K562 (cell line): ENCODE measurements at regions not wholly inside any gene's neighbourhood (a gene's known extent, or its start where the extent isn't known, plus 50 kb on each side); places are given as distances from the start of the nearest gene placed in this dataset.

Experiments
- ATAC-seq: fragments of 200-7000 bp; cut with Tn5 transposase; 3 replicates; pipeline ENCODE4 v1.9.1; 2020; ENCODE audit warnings: moderate library complexity
- BruUV-seq: library from RNA; stranded (reverse); fragments of 400-500 nt; replicated peaks from 2 replicates; lab custom pipeline; 2021; lab: Mats Ljungman, UMichigan
- CTCF ChIA-PET: fragments of 300-600 bp; formaldehyde crosslinking; extraction: SDS; loops from one replicate; lab custom pipeline; 2021; ENCODE audit warnings: low intra/inter-chr PET ratio; lab: Yijun Ruan, JAX
- POLR2A ChIA-PET: fragments of 300-600, 350-650 bp; sonication (Branson Sonifier 250); formaldehyde crosslinking; extraction: SDS; loops from one replicate; lab custom pipeline; 2021; ENCODE audit warnings: antibody characterized with exemption, inconsistent platforms; lab: Yijun Ruan, JAX
- DNase-seq, 4 experiments: peaks; one replicate each; pipeline versions ENCODE4 v3.0.0 to v3.0.0-alpha.2; 2011 to 2018; ENCODE audit warnings: low spot score in 3 of 4, mixed read lengths in 3 of 4; ENCODE audit errors: extremely low read depth in 1 of 4
- FAIRE-seq: peaks from 2 replicates; lab custom pipeline; 2011; peaks lifted over from hg19 to GRCh38; lab: Jason Lieb, UNC
- H2AFZ ChIP-seq: 2 replicates; pipeline ENCODE4 v1.6.0; 2011; ENCODE audit warnings: low read depth, low read length, control low read depth, inconsistent platforms
- H3K27ac ChIP-seq: fragments of 200-600 bp; 3 replicates; pipeline ENCODE4 v1.8.0; 2011; ENCODE audit warnings: low read depth, mild to moderate bottlenecking, control low read depth, inconsistent platforms, low read length, moderate library complexity, mixed read lengths; ENCODE audit errors: extremely low read depth
- H3K27me3 ChIP-seq, 2 experiments: fragments of 300-600 bp in 1 of 2; 2 replicates in 1 of 2; 3 replicates in 1 of 2; pipeline versions ENCODE4 v1.6.0 to v1.8.0; 2011; ENCODE audit warnings: inconsistent platforms in 2 of 2, low read length in 2 of 2, mild to moderate bottlenecking in 1 of 2, mixed read lengths in 1 of 2, moderate library complexity in 1 of 2; ENCODE audit not compliant: control insufficient read depth in 2 of 2, insufficient read depth in 2 of 2
- H3K36me3 ChIP-seq: fragments of 300-600 bp; 3 replicates; pipeline ENCODE4 v1.8.0; 2011; ENCODE audit warnings: mild to moderate bottlenecking, low read length, inconsistent platforms; ENCODE audit not compliant: control insufficient read depth, insufficient read depth
- H3K4me1 ChIP-seq, 2 experiments: fragments of 200-600 bp in 1 of 2; replicated peaks in 1 of 2; 2 replicates in 1 of 2; 3 replicates in 1 of 2; pipeline versions ENCODE4 v1.5.1 to v1.8.0; 2011; ENCODE audit warnings: inconsistent platforms in 2 of 2, low read length in 2 of 2, mild to moderate bottlenecking in 1 of 2, mixed read lengths in 1 of 2, moderate library complexity in 1 of 2; ENCODE audit not compliant: control insufficient read depth in 2 of 2, insufficient read depth in 2 of 2
- H3K4me2 ChIP-seq: 2 replicates; pipeline ENCODE4 v1.6.1; 2011; ENCODE audit warnings: low read length, control low read depth, inconsistent platforms, mixed read lengths; ENCODE audit not compliant: insufficient read depth
- H3K4me3 ChIP-seq: fragments of 200-600 bp; sonication (generic), shearing (Covaris generic); 2 replicates; pipeline ENCODE4 v1.5.1; 2016; ENCODE audit warnings: control low read depth, inconsistent platforms
- H3K79me2 ChIP-seq: fragments of 200-600 bp; 3 replicates; pipeline ENCODE4 v1.8.0; 2011; ENCODE audit warnings: low read length, inconsistent platforms; ENCODE audit not compliant: control insufficient read depth, insufficient read depth
- H3K9ac ChIP-seq, 2 experiments: 2 replicates each; pipeline versions ENCODE4 v1.6.0 to v1.6.1; 2011; ENCODE audit warnings: low read depth in 2 of 2, low read length in 2 of 2, control low read depth in 1 of 2, inconsistent platforms in 1 of 2, mild to moderate bottlenecking in 1 of 2, mixed read lengths in 1 of 2; ENCODE audit not compliant: insufficient read depth in 1 of 2
- H3K9me1 ChIP-seq: one replicate; pipeline ENCODE4 v1.6.0; 2011; ENCODE audit warnings: inconsistent platforms, mild to moderate bottlenecking, low read length, moderate library complexity; ENCODE audit not compliant: control insufficient read depth, insufficient read depth
- H3K9me3 ChIP-seq: replicated peaks from 2 replicates; pipeline ENCODE4 v1.5.1; 2011; ENCODE audit warnings: low read depth, low read length, inconsistent platforms; ENCODE audit not compliant: control insufficient read depth, insufficient read depth
- H4K20me1 ChIP-seq: replicated peaks from 2 replicates; pipeline ENCODE4 v1.6.1; 2011; ENCODE audit warnings: low read length, inconsistent platforms, mixed read lengths; ENCODE audit not compliant: control insufficient read depth, insufficient read depth
- C11orf30 ChIP-seq: fragments of 450-650 bp; IDR thresholded peaks from 2 replicates; pipeline ENCODE4 v1.6.1; 2016; ENCODE audit warnings: low read depth, mild to moderate bottlenecking
- GATAD2A ChIP-seq: fragments of 450-650 bp; IDR thresholded peaks from 2 replicates; pipeline ENCODE4 v1.6.1; 2017
- LARP7 ChIP-seq: fragments of 450-650 bp; IDR thresholded peaks from 2 replicates; pipeline ENCODE4 v1.6.1; 2016
- MAFF ChIP-seq: IDR thresholded peaks from 2 replicates; pipeline ENCODE4 v1.6.1; 2012; ENCODE audit warnings: low read length, improper control_type of control experiment
- RREB1 ChIP-seq: fragments of 250-450 bp; sonication (Bioruptor Pico); IDR thresholded peaks from 2 replicates; pipeline ENCODE4 v1.4.0; 2020
- SMAD4 ChIP-seq: fragments of 250-450 bp; sonication (Bioruptor Pico); conservative IDR thresholded peaks from 2 replicates; pipeline ENCODE4 v1.8.0; 2021; ENCODE audit warnings: inconsistent platforms, mild to moderate bottlenecking, moderate library complexity
- TAF15 ChIP-seq: fragments of 200-400 bp; formaldehyde crosslinking; IDR thresholded peaks from 2 replicates; pipeline ENCODE4 v1.6.1; 2017; ENCODE audit warnings: mild to moderate bottlenecking, low read depth, low read length, moderate library complexity
- WGBS: fragments of 100-300 bp; shearing (Covaris generic); methylation state at CpG from one replicate; pipeline ENCODE4 v1.1.6; 2016; ENCODE audit warnings: low coverage, mixed read lengths; ENCODE audit not compliant: insufficient coverage; ENCODE audit errors: missing lambda C conversion rate; 5-methylcytosine and 5-hydroxymethylcytosine counted together
- in situ Hi-C: fragments of 300-500 bp; cut with MboI; formaldehyde crosslinking; loops from 4 replicates; pipeline ENCODE4 v1.15.0; 2018; ENCODE audit warnings: inconsistent platforms, mixed read lengths
- intact Hi-C: fragments of 100-400 bp; cut with micrococcal nuclease; formaldehyde crosslinking; loops from 2 replicates; pipeline ENCODE4 v1.14.2; 2022
- TF ChIP-seq, protein P1 (sequence below): fragments of 250-450 bp; sonication (Bioruptor Pico); IDR thresholded peaks from 2 replicates; pipeline ENCODE4 v1.8.0; 2022; ENCODE audit warnings: inconsistent platforms
- TF ChIP-seq, protein P2 (sequence below): fragments of 450-650 bp; IDR thresholded peaks from 2 replicates; pipeline ENCODE4 v1.6.1; 2016; ENCODE audit warnings: low read depth

- no TSS peak for BruUV-seq
- WGBS: 2% methylated on average over 3 of the region's 3 CpGs
- Histone ChIP-seq H3K4me1 (no peaks in the 10 kb centered on the region), H3K27me3 (no peaks in the 10 kb centered on the region), H2AFZ (no peak overlapping the region), H3K4me2 (no peak overlapping the region), H3K9me3 (no peaks in the 10 kb centered on the region), H3K9ac (no peak overlapping the region), H3K4me3 (no peak overlapping the region), H3K79me2 (no peaks in the 10 kb centered on the region), H3K9me1 (no peaks in the 10 kb centered on the region), H4K20me1 (no peaks in the 10 kb centered on the region), H3K27ac (no peak overlapping the region), H3K36me3 (no peaks in the 10 kb centered on the region)
- TF ChIP-seq GATAD2A (no peak), SMAD4 (CRISPR knock-in tag) (no peak), TAF15 (no peak), C11orf30 (no peak), RREB1 (no peak), LARP7 (no peak), MAFF (no peak)
- TF ChIP-seq, protein P1, sequence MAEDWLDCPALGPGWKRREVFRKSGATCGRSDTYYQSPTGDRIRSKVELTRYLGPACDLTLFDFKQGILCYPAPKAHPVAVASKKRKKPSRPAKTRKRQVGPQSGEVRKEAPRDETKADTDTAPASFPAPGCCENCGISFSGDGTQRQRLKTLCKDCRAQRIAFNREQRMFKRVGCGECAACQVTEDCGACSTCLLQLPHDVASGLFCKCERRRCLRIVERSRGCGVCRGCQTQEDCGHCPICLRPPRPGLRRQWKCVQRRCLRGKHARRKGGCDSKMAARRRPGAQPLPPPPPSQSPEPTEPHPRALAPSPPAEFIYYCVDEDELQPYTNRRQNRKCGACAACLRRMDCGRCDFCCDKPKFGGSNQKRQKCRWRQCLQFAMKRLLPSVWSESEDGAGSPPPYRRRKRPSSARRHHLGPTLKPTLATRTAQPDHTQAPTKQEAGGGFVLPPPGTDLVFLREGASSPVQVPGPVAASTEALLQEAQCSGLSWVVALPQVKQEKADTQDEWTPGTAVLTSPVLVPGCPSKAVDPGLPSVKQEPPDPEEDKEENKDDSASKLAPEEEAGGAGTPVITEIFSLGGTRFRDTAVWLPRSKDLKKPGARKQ (CRISPR knock-in tag): no peak
- TF ChIP-seq, protein P2, sequence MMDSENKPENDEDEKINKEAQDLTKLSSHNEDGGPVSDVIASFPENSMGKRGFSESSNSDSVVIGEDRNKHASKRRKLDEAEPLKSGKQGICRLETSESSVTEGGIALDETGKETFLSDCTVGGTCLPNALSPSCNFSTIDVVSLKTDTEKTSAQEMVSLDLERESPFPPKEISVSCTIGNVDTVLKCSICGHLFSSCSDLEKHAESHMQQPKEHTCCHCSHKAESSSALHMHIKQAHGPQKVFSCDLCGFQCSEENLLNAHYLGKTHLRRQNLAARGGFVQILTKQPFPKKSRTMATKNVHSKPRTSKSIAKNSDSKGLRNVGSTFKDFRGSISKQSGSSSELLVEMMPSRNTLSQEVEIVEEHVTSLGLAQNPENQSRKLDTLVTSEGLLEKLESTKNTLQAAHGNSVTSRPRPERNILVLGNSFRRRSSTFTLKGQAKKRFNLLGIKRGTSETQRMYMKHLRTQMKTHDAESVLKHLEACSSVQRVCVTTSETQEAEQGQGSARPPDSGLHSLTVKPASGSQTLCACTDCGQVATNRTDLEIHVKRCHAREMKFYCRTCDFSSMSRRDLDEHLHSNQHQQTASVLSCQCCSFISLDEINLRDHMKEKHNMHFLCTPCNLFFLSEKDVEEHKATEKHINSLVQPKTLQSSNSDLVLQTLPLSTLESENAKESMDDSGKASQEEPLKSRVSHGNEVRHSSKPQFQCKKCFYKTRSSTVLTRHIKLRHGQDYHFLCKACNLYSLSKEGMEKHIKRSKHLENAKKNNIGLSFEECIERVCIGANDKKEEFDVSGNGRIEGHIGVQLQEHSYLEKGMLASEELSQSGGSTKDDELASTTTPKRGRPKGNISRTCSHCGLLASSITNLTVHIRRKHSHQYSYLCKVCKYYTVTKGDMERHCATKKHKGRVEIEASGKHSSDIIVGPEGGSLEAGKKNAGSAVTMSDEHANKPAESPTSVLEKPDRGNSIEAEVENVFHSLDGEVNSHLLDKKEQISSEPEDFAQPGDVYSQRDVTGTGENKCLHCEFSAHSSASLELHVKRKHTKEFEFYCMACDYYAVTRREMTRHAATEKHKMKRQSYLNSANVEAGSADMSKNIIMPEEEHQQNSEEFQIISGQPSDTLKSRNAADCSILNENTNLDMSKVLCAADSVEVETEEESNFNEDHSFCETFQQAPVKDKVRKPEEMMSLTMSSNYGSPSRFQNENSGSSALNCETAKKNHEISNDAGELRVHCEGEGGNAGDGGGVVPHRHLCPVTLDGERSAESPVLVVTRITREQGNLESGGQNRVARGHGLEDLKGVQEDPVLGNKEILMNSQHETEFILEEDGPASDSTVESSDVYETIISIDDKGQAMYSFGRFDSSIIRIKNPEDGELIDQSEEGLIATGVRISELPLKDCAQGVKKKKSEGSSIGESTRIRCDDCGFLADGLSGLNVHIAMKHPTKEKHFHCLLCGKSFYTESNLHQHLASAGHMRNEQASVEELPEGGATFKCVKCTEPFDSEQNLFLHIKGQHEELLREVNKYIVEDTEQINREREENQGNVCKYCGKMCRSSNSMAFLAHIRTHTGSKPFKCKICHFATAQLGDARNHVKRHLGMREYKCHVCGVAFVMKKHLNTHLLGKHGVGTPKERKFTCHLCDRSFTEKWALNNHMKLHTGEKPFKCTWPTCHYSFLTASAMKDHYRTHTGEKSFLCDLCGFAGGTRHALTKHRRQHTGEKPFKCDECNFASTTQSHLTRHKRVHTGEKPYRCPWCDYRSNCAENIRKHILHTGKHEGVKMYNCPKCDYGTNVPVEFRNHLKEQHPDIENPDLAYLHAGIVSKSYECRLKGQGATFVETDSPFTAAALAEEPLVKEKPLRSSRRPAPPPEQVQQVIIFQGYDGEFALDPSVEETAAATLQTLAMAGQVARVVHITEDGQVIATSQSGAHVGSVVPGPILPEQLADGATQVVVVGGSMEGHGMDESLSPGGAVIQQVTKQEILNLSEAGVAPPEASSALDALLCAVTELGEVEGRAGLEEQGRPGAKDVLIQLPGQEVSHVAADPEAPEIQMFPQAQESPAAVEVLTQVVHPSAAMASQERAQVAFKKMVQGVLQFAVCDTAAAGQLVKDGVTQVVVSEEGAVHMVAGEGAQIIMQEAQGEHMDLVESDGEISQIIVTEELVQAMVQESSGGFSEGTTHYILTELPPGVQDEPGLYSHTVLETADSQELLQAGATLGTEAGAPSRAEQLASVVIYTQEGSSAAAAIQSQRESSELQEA: no peak
- CTCF ChIA-PET: no interaction called here
- POLR2A ChIA-PET: no interaction called here
- DNase-seq (no peak), ATAC-seq (no peak), FAIRE-seq (no peak)
- in situ Hi-C loops: no loop called here
- intact Hi-C loops: no loop called here
Measured at GRCh38 chr1:222372221-222372620, 175.7 kb downstream of the HHIPL2 start.
